GM12874 (cell line): ENCODE measurements at regions not wholly inside any gene's neighbourhood (a gene's known extent, or its start where the extent isn't known, plus 50 kb on each side); places are given as distances from the start of the nearest gene placed in this dataset.

Source experiments
- CTCF ChIP-seq: IDR thresholded peaks from 2 replicates; pipeline ENCODE4 v1.5.1; 2011; ENCODE audit warnings: low read depth, mild to moderate bottlenecking, control low read depth, low read length, moderate library complexity; ENCODE audit not compliant: insufficient read depth

- no peak for TF ChIP-seq CTCF
These were observed 782.7 kb downstream of the CDH11 start for GRCh38 chr16:64339052-64339770.

- TF ChIP-seq CTCF = no peak
These were observed 800.0 kb downstream of the CDH11 start for GRCh38 chr16:64321881-64322280.

- no peak for TF ChIP-seq CTCF
These were observed 800.8 kb downstream of the CDH11 start for GRCh38 chr16:64321066-64321465.

GRCh38 chr16:64317601-64318000, 804.3 kb downstream of the CDH11 start:
- TF ChIP-seq CTCF = no peak

- no peak for TF ChIP-seq CTCF
These were observed 808.1 kb downstream of the CDH11 start for GRCh38 chr16:64313726-64314125.

GRCh38 chr16:64312980-64313379, 808.9 kb downstream of the CDH11 start:
- TF ChIP-seq CTCF = no peak

- no peak for TF ChIP-seq CTCF
These were observed 809.6 kb downstream of the CDH11 start for GRCh38 chr16:64312292-64312691.
